ENCODE measurements at regions not wholly inside any gene's neighbourhood (a gene's known extent, or its start where the extent isn't known, plus 50 kb on each side); places are given as distances from the start of the nearest gene placed in this dataset.

DNA sequence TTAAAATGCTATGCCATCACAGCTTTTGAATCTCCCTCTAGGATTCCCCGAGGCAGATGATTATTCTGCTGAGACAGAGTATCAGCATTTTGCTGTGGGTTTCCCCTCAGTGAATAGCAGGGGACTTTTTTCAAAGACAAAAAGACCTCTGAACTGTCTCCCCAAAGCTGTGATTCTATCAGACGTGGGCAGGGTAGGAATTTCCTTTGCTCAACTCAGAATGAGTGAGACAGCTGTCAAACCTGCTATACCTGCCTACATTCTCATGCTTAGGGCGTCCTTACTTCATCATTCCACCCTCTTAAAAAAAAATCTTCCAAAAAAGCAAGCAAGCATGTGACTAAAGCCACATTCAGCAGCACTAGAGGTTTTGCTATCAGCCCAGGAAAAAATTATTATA, 147.6 kb upstream of the FAM83B start:
- H3K27ac ChIP-seq, result no peak overlapping the region

DNA sequence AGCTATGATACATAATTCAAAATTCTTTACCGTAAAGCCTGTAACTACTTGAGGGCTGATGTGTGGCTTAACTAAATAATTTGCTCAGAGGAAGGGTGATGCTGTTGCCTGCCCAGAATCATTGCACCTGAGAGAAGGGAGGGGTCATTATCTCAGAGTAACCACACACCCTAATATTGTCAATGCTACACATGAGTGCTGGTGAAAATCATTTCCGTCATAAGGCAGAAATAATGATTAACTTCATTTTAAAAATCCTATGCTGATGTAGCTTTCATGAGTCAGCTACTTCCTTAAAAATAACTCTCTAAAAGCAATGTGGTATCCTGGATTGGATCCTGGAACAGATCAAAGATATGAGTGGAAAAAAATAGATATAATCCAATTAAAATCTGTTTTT, 146.4 kb upstream of the FAM83B start:
- no peaks in the 10 kb centered on the region for H3K9me3 ChIP-seq
- H3K4me3 ChIP-seq, result no peak overlapping the region
- H3K27ac ChIP-seq, result no peak overlapping the region
- no peaks in the 10 kb centered on the region for H3K36me3 ChIP-seq
- DNase-seq (ENCODE audit: extremely low spot score in 2 of 2), result no peak
- H3K27me3 ChIP-seq, result no peaks in the 10 kb centered on the region
- no peaks in the 10 kb centered on the region for H3K4me1 ChIP-seq
- intact Hi-C loops (cut with DNase I), result no loop called here
- TF ChIP-seq, protein P1, sequence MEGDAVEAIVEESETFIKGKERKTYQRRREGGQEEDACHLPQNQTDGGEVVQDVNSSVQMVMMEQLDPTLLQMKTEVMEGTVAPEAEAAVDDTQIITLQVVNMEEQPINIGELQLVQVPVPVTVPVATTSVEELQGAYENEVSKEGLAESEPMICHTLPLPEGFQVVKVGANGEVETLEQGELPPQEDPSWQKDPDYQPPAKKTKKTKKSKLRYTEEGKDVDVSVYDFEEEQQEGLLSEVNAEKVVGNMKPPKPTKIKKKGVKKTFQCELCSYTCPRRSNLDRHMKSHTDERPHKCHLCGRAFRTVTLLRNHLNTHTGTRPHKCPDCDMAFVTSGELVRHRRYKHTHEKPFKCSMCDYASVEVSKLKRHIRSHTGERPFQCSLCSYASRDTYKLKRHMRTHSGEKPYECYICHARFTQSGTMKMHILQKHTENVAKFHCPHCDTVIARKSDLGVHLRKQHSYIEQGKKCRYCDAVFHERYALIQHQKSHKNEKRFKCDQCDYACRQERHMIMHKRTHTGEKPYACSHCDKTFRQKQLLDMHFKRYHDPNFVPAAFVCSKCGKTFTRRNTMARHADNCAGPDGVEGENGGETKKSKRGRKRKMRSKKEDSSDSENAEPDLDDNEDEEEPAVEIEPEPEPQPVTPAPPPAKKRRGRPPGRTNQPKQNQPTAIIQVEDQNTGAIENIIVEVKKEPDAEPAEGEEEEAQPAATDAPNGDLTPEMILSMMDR (IDR thresholded peaks at IDR 0.05), result no peak
- TF ChIP-seq POLR2A (IDR thresholded peaks at IDR 0.05) (no peak), POLR2AphosphoS5 (IDR thresholded peaks at IDR 0.05; ENCODE audit: insufficient read depth in 1 of 2, low read depth in 1 of 2) (no peak)

More for the DNA sequence above, 147.6 kb upstream of the FAM83B start:
- Histone ChIP-seq H3K36me3 (no peaks in the 10 kb centered on the region), H3K9me3 (no peaks in the 10 kb centered on the region), H3K4me1 (no peaks in the 10 kb centered on the region), H3K27me3 (no peaks in the 10 kb centered on the region), H3K4me3 (no peak overlapping the region)
- DNase-seq (ENCODE audit: extremely low spot score in 2 of 2), result no peak
- TF ChIP-seq POLR2A (IDR thresholded peaks at IDR 0.05) (no peak), POLR2AphosphoS5 (IDR thresholded peaks at IDR 0.05; ENCODE audit: insufficient read depth in 1 of 2, low read depth in 1 of 2) (peak in 1 of 2 donors; percentile 72)
- intact Hi-C loops (cut with DNase I), result no loop called here

DNA sequence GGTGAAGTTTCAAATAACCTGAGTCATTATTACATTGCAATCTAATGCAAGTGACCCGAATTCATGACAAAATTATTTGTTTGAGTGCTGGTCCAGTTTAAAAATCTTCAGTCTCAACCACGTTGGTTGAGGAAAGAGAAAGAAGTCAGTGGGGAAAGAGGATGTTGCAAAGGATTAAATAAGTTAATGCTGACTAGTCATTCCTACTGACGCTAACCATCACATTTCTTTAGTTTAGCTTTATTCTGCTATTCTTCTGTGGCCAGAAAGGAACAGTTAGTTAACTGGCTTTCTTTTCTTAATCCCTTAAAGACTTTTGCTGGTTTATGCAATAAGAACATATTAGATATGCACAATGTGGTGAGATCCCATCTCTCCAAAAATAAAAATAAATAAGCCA, 143.8 kb upstream of the FAM83B start:
- Histone ChIP-seq H3K36me3 (no peaks in the 10 kb centered on the region), H3K27ac (no peak overlapping the region), H3K27me3 (no peaks in the 10 kb centered on the region), H3K4me1 (no peaks in the 10 kb centered on the region), H3K4me3 (no peak overlapping the region), H3K9me3 (no peaks in the 10 kb centered on the region)
- TF ChIP-seq POLR2AphosphoS5 (IDR thresholded peaks at IDR 0.05; ENCODE audit: insufficient read depth in 1 of 2, low read depth in 1 of 2) (no peak), POLR2A (IDR thresholded peaks at IDR 0.05) (no peak)
- TF ChIP-seq, protein P1 (IDR thresholded peaks at IDR 0.05), result no peak
- no peak for DNase-seq (ENCODE audit: extremely low spot score in 2 of 2)
- intact Hi-C loops (cut with DNase I), result no loop called here

DNA sequence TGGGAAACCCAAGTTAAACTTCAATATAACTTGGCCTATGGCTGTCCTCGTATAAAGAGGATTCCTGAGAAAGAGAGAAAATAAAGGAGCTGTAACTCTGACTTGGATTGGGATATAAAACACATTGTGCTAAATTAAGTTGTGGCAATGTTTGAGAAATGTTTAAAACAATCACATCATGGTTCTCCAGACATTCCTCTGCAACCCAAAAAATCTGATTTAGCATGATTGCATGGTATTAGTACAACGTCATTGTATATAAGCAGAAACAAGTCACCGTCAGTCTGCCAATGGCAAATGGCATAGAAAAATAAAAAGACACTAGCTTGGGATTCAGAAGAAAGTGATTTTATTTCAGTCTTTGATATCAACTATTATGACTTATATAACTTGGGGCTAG, 140.2 kb upstream of the FAM83B start:
- Histone ChIP-seq H3K27me3 (no peaks in the 10 kb centered on the region), H3K36me3 (no peaks in the 10 kb centered on the region), H3K9me3 (no peaks in the 10 kb centered on the region), H3K4me1 (no peaks in the 10 kb centered on the region), H3K4me3 (no peak overlapping the region), H3K27ac (no peak overlapping the region)
- intact Hi-C loops (cut with DNase I), result no loop called here
- no peak for TF ChIP-seq POLR2A (IDR thresholded peaks at IDR 0.05)
- DNase-seq (ENCODE audit: extremely low spot score in 2 of 2), result no peak

DNA sequence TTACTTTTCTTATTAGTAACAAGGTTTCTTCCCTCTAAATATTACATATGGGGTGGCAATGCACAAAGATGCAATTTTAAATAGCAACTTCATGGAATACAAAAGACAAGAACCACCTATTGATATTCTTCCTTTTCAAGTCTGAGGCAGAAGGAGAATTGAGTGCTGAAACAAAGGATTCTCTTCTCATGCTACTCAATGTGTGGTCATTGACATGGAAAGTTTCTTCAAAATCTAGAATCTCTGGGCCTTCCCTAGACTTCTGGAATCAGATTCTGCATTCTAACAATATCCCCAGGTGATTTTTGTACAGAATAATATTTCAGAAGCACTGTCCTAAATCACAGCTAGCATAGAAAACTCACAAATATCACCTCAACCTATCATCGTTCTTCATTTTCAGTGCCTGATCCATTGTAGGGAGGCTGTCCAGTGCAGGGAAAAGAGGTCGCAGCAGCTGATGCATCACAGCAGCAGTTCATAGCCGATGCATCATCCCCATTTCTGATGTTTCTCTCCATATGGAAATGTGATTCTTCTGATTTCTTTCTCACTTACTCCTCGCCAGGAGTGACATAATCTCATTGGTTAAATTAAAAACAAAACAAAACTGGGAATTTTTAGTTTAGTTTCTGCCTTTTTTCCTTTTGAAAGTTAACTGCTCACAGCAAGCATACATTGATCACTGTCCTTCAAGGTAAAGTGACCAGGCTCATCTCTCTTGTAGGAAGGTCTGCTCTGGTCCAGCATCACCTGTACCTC, 139.5 kb upstream of the FAM83B start:
- no peaks in the 10 kb centered on the region for H3K4me1 ChIP-seq
- H3K27ac ChIP-seq, result no peak overlapping the region
- TF ChIP-seq, protein P1 (IDR thresholded peaks at IDR 0.05), result no peak
- TF ChIP-seq POLR2AphosphoS5 (IDR thresholded peaks at IDR 0.05; ENCODE audit: insufficient read depth in 1 of 2, low read depth in 1 of 2), result no peak
- TF ChIP-seq POLR2A (IDR thresholded peaks at IDR 0.05), result no peak
- DNase-seq (ENCODE audit: extremely low spot score in 2 of 2), result no peak
- no peaks in the 10 kb centered on the region for H3K9me3 ChIP-seq
- H3K27me3 ChIP-seq, result no peaks in the 10 kb centered on the region
- no peaks in the 10 kb centered on the region for H3K36me3 ChIP-seq
- intact Hi-C loops (cut with DNase I), result no loop called here
- H3K4me3 ChIP-seq, result no peak overlapping the region

DNA sequence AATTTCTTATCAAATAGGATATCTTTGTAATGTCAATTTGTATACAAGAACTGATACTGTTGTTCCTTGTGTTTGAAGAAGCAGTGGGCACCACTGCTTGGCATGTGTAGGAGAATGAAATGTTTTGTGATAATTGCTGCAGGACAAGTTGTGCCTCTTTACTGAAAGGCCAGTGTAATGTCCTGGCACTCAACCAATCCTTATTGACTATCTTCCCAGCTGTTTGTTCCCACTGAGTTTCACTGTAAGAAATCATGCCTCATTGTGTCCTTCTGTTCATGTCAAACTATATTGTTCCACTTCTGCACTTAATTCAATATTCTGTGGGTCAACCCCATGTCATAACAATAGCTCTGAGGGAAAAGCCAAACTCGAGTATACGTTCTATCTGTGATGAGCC, 136.1 kb upstream of the FAM83B start:
- H3K4me3 ChIP-seq, result no peak overlapping the region

More for the DNA sequence above, 136.1 kb upstream of the FAM83B start:
- H3K4me1 ChIP-seq, result no peaks in the 10 kb centered on the region
- no peaks in the 10 kb centered on the region for H3K36me3 ChIP-seq
- H3K27ac ChIP-seq, result no peak overlapping the region
- no peak for TF ChIP-seq POLR2A (IDR thresholded peaks at IDR 0.05)
- TF ChIP-seq, protein P1 (IDR thresholded peaks at IDR 0.05), result no peak
- TF ChIP-seq POLR2AphosphoS5 (IDR thresholded peaks at IDR 0.05; ENCODE audit: insufficient read depth in 1 of 2, low read depth in 1 of 2), result no peak
- intact Hi-C loops (cut with DNase I), result no loop called here
- no peaks in the 10 kb centered on the region for H3K9me3 ChIP-seq
- H3K27me3 ChIP-seq, result no peaks in the 10 kb centered on the region
- DNase-seq (ENCODE audit: extremely low spot score in 2 of 2), result no peak

Measured in vagina (tissue), 2 donors.